OCI-LY7 (cell line): ENCODE measurements at regions not wholly inside any gene's neighbourhood (a gene's known extent, or its start where the extent isn't known, plus 50 kb on each side); places are given as distances from the start of the nearest gene placed in this dataset.

ENCODE experiments used
- BruUV-seq: library from RNA; stranded (reverse); fragments of 400-500 nt; replicated peaks from 2 replicates; lab custom pipeline; 2021; lab: Mats Ljungman, UMichigan
- CTCF ChIA-PET: fragments of 300-600 bp; sonication (Branson Sonifier 250); formaldehyde crosslinking; loops from one replicate; lab custom pipeline; 2022; ENCODE audit warnings: antibody characterized with exemption; ENCODE audit not compliant: unreplicated experiment; lab: Charles Lee
- POLR2A ChIA-PET: fragments of 300-600 bp; sonication (Branson Sonifier 250); formaldehyde crosslinking; loops from one replicate; lab custom pipeline; 2022; ENCODE audit warnings: antibody characterized with exemption; lab: Charles Lee
- DNase-seq: peaks from one replicate; pipeline ENCODE4 v3.0.0-alpha.2; 2015; ENCODE audit warnings: low spot score
- H2AFZ ChIP-seq: fragments of 200-600 bp; sonication (generic), shearing (Covaris generic); 2 replicates; pipeline ENCODE4 v1.6.1; 2014; ENCODE audit warnings: mild to moderate bottlenecking, antibody characterized with exemption, low read length, moderate library complexity
- H3K27ac ChIP-seq: fragments of 200-600 bp; sonication (generic); 2 replicates; pipeline ENCODE4 v1.5.1; 2014; ENCODE audit warnings: mixed run types, low read depth, mild to moderate bottlenecking, moderate library complexity, low read length, inconsistent platforms; ENCODE audit not compliant: poor library complexity, severe bottlenecking
- H3K36me3 ChIP-seq: fragments of 200-600 bp; sonication (generic); 2 replicates; pipeline ENCODE4 v1.6.1; 2014; ENCODE audit warnings: mild to moderate bottlenecking, antibody characterized with exemption, low read length, moderate library complexity, mixed read lengths; ENCODE audit not compliant: insufficient read depth
- H3K4me1 ChIP-seq: fragments of 200-600 bp; sonication (generic); 2 replicates; pipeline ENCODE4 v1.5.1; 2014; ENCODE audit warnings: mild to moderate bottlenecking, low read length; ENCODE audit not compliant: insufficient read depth, poor library complexity, severe bottlenecking
- H3K4me2 ChIP-seq: fragments of 200-600 bp; sonication (generic); 2 replicates; pipeline ENCODE4 v1.6.1; 2014; ENCODE audit warnings: mild to moderate bottlenecking, low read length
- H3K4me3 ChIP-seq: fragments of 200-600 bp; sonication (generic); 2 replicates; pipeline ENCODE4 v1.5.1; 2014; ENCODE audit warnings: mild to moderate bottlenecking, low read depth, low read length; ENCODE audit not compliant: poor library complexity, severe bottlenecking
- H3K79me2 ChIP-seq: fragments of 200-600 bp; sonication (generic); 2 replicates; pipeline ENCODE4 v1.6.1; 2016; ENCODE audit warnings: low read depth, mild to moderate bottlenecking, low read length, moderate library complexity, mixed read lengths; ENCODE audit not compliant: insufficient read depth
- H3K9me2 ChIP-seq: fragments of 200-600 bp; sonication (generic); 2 replicates; pipeline ENCODE4 v1.6.1; 2016; ENCODE audit warnings: mild to moderate bottlenecking, low read length, mixed read lengths; ENCODE audit not compliant: insufficient read depth
- H3K9me3 ChIP-seq: fragments of 200-600 bp; sonication (generic); 2 replicates; pipeline ENCODE4 v1.6.1; 2014; ENCODE audit warnings: mild to moderate bottlenecking, mixed run types, low read length, mixed read lengths
- H4K20me1 ChIP-seq: fragments of 200-600 bp; sonication (generic); 2 replicates; pipeline ENCODE4 v1.6.1; 2014; ENCODE audit warnings: mild to moderate bottlenecking, antibody characterized with exemption, low read length, moderate library complexity, mixed read lengths; ENCODE audit not compliant: insufficient read depth
- EZH2phosphoT487 ChIP-seq: fragments of 200-600 bp; sonication (generic); IDR thresholded peaks from 2 replicates; pipeline ENCODE4 v1.6.1; 2018; ENCODE audit warnings: low read depth, borderline replicate concordance, mild to moderate bottlenecking, mixed run types, antibody characterized with exemption, low read length, moderate library complexity, mixed read lengths
- intact Hi-C: fragments of 100-400 bp; cut with micrococcal nuclease; formaldehyde crosslinking; loops from one replicate; pipeline ENCODE4 v1.10.0; 2022; ENCODE audit not compliant: unreplicated experiment
- TF ChIP-seq, protein P1 (sequence below): fragments of 200-600 bp; sonication (generic); conservative IDR thresholded peaks from 2 replicates; pipeline ENCODE4 v1.5.1; 2014; ENCODE audit warnings: mild to moderate bottlenecking, antibody characterized with exemption, low read length, moderate library complexity, mixed read lengths

DNA sequence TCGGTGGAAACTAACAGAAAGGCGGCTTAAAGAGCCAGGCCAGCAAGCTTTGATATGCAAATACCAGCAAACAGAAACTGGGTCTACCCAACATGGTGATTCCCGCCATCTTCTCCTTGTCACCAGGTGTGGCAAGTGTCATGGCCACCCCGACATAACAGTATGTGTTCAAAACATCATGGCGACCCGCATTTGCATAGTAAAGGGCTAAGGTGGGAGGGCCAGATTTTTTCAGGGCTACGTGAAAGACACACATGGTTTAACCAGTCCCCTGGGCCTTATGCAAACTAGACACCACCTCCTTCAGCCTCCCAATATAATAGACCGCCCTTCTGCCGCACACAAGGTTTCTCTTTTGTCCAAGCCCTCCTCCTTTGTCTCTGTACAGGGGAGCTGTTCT, 260.4 kb downstream of the METTL4 start:
- H2AFZ ChIP-seq, result peak overlapping the region; percentile 39; the same call in 1 of the 2 replicates
- TF ChIP-seq, protein P1, sequence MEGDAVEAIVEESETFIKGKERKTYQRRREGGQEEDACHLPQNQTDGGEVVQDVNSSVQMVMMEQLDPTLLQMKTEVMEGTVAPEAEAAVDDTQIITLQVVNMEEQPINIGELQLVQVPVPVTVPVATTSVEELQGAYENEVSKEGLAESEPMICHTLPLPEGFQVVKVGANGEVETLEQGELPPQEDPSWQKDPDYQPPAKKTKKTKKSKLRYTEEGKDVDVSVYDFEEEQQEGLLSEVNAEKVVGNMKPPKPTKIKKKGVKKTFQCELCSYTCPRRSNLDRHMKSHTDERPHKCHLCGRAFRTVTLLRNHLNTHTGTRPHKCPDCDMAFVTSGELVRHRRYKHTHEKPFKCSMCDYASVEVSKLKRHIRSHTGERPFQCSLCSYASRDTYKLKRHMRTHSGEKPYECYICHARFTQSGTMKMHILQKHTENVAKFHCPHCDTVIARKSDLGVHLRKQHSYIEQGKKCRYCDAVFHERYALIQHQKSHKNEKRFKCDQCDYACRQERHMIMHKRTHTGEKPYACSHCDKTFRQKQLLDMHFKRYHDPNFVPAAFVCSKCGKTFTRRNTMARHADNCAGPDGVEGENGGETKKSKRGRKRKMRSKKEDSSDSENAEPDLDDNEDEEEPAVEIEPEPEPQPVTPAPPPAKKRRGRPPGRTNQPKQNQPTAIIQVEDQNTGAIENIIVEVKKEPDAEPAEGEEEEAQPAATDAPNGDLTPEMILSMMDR, result no peak
- TF ChIP-seq EZH2phosphoT487, result no peak
- no peaks in the 10 kb centered on the region for H3K79me2 ChIP-seq
- H3K4me1 ChIP-seq, result peaks cover 28% of the 10 kb centered on the region
- no peaks in the 10 kb centered on the region for H3K36me3 ChIP-seq
- H3K27ac ChIP-seq, result no peak overlapping the region
- H3K4me3 ChIP-seq, result no peak overlapping the region
- CTCF ChIA-PET, result interaction anchor here (0.6 kb wide), 1 partner anchor 36 kb away, joined by 3 read pairs; no protein-coding TSS in a partner anchor
- no peak for DNase-seq
- intact Hi-C loops, result no loop called here
- H4K20me1 ChIP-seq, result no peaks in the 10 kb centered on the region
- H3K9me2 ChIP-seq, result no peaks in the 10 kb centered on the region
- no peaks in the 10 kb centered on the region for H3K9me3 ChIP-seq
- no peak overlapping the region for H3K4me2 ChIP-seq
- POLR2A ChIA-PET, result interaction anchor here (0.6 kb wide), 1 partner anchor 1563 kb away, joined by 3 read pairs; no protein-coding TSS in a partner anchor
- BruUV-seq, result no TSS peak

DNA sequence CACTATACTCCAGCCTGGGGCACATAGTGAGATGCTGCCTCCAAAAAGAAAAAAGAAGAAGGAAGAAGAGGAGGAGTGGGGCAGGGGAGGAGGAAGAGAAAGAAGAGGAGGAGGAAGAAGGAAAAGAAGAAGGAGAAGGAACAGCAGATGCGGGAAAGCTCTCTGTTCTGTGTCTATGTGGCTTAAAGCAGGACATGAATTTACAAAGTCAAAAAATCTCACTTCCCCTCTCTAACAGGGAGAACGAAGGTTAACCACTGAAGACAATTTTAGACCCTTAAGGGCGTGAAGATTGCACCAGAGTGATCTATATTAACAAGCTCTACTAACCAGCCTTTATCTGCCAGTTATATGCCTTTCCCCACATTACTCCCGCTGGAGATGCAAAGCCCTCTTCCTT, 258.9 kb downstream of the METTL4 start:
- no peaks in the 10 kb centered on the region for H4K20me1 ChIP-seq
- peak overlapping the region; percentile 30 for H3K27ac ChIP-seq
- peak overlapping the region; percentile 94 for H2AFZ ChIP-seq
- intact Hi-C loops, result no loop called here
- no peaks in the 10 kb centered on the region for H3K36me3 ChIP-seq
- TF ChIP-seq EZH2phosphoT487, result no peak
- TF ChIP-seq, protein P1, result no peak
- H3K79me2 ChIP-seq, result no peaks in the 10 kb centered on the region
- H3K4me3 ChIP-seq, result peak overlapping the region; percentile 8
- H3K4me2 ChIP-seq, result peak overlapping the region; percentile 52
- CTCF ChIA-PET, result no interaction called here
- no TSS peak for BruUV-seq
- DNase-seq, result peak; percentile 50
- no peaks in the 10 kb centered on the region for H3K9me2 ChIP-seq
- no peaks in the 10 kb centered on the region for H3K9me3 ChIP-seq
- H3K4me1 ChIP-seq, result peaks cover 28% of the 10 kb centered on the region
- POLR2A ChIA-PET, result interaction anchor here (0.6 to 2.3 kb wide), 4 partner anchors 10 to 1154 kb away, joined by 3 to 6 read pairs (median 3); no protein-coding TSS in a partner anchor

DNA sequence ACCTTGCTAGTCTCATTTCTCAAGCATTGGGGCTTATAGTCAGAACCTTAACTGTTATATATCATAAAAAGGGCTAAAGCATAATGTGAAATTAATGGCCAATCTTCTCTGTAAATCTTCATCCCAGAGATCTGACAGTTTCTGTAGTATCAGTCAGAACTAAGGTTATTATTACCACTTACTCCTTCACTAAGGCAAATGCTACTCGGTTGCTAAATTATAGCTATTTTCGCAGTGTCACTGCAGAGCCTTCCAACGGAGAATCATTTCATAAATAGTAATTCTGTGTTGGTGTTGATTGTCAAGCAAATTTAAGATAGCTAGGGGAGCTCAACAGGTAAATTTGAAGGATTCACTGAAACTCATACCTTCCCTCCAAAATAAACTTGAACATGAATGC, 258.0 kb downstream of the METTL4 start:
- ChIA-PET CTCF (no interaction called here), POLR2A (interaction anchor here (0.6 to 2.3 kb wide), 4 partner anchors 10 to 228 kb away, joined by 3 to 6 read pairs (median 4); no protein-coding TSS in a partner anchor)
- Histone ChIP-seq H3K4me3 (no peak overlapping the region), H2AFZ (peak overlapping the region; percentile 94), H3K9me2 (no peaks in the 10 kb centered on the region), H3K4me2 (peak overlapping the region; percentile 52), H3K9me3 (no peaks in the 10 kb centered on the region), H4K20me1 (no peaks in the 10 kb centered on the region), H3K79me2 (no peaks in the 10 kb centered on the region), H3K36me3 (no peaks in the 10 kb centered on the region), H3K27ac (no peak overlapping the region), H3K4me1 (peaks cover 33% of the 10 kb centered on the region)
- no peak for TF ChIP-seq EZH2phosphoT487
- TF ChIP-seq, protein P1, result no peak
- no peak for DNase-seq
- intact Hi-C loops, result no loop called here
- no TSS peak for BruUV-seq
